ENCODE measurements at regions not wholly inside any gene's neighbourhood (a gene's known extent, or its start where the extent isn't known, plus 50 kb on each side); places are given as distances from the start of the nearest gene placed in this dataset.

DNA sequence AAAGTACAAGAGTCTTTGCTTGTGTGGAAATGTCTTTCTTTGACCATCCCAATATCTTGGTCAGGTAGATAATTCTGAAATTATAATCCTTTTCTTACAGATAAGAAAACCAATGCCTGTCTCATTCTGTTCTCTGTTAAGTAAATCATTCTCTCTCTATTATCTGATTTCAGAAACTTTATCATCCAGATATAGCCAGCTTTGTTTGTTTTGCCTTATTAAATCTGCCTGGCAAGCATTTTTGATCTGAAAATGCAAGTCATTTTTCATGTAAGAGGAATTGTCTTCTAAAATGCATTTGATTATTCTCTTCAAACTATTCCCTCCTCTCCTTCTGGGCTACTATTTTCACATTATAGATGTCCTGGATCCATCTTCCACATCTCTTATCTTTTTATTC lies 625.5 kb downstream of the CCDC171 start:
- DNase-seq: no peak
- Mint-ChIP-seq H3K27me3 (ENCODE audit: low read depth, poor library complexity) (peaks cover 20% of the 10 kb centered on the region), H3K36me3 (ENCODE audit: low read depth) (no peaks in the 10 kb centered on the region), H3K4me3 (no peak overlapping the region), H3K27ac (no peak overlapping the region), H3K9me3 (no peaks in the 10 kb centered on the region), H3K4me1 (peaks cover 15% of the 10 kb centered on the region)
- TF ChIP-seq, protein P1, sequence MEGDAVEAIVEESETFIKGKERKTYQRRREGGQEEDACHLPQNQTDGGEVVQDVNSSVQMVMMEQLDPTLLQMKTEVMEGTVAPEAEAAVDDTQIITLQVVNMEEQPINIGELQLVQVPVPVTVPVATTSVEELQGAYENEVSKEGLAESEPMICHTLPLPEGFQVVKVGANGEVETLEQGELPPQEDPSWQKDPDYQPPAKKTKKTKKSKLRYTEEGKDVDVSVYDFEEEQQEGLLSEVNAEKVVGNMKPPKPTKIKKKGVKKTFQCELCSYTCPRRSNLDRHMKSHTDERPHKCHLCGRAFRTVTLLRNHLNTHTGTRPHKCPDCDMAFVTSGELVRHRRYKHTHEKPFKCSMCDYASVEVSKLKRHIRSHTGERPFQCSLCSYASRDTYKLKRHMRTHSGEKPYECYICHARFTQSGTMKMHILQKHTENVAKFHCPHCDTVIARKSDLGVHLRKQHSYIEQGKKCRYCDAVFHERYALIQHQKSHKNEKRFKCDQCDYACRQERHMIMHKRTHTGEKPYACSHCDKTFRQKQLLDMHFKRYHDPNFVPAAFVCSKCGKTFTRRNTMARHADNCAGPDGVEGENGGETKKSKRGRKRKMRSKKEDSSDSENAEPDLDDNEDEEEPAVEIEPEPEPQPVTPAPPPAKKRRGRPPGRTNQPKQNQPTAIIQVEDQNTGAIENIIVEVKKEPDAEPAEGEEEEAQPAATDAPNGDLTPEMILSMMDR (IDR thresholded peaks at IDR 0.05): no peak

DNA sequence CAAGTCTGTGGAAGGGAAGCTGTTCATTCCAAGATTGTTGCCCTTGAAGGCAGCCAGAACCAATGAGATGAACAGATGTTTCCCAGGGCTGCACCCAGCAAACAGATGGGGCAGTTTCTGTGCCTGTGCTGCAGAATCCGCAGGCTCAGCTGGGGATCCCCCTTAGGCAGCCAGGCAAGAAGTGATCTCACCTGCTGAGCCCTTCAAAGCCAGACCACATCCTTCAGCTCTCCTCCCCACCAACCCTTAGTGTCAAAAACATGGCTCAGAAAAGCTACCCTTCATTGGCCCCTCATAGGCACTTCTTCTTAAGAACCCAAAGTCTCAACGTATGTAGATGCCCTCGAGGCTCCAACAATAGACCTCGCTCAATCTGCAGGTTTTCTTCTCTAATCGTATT lies 626.7 kb downstream of the CCDC171 start:
- no peaks in the 10 kb centered on the region for H3K9me3 Mint-ChIP-seq
- H3K4me1 Mint-ChIP-seq: peaks cover 3% of the 10 kb centered on the region
- no peak overlapping the region for H3K27ac Mint-ChIP-seq
- TF ChIP-seq, protein P1 (IDR thresholded peaks at IDR 0.05): no peak
- H3K4me3 Mint-ChIP-seq: no peak overlapping the region
- H3K36me3 Mint-ChIP-seq (ENCODE audit: low read depth): no peaks in the 10 kb centered on the region
- peaks cover 15% of the 10 kb centered on the region for H3K27me3 Mint-ChIP-seq (ENCODE audit: low read depth, poor library complexity)
- DNase-seq: no peak

DNA sequence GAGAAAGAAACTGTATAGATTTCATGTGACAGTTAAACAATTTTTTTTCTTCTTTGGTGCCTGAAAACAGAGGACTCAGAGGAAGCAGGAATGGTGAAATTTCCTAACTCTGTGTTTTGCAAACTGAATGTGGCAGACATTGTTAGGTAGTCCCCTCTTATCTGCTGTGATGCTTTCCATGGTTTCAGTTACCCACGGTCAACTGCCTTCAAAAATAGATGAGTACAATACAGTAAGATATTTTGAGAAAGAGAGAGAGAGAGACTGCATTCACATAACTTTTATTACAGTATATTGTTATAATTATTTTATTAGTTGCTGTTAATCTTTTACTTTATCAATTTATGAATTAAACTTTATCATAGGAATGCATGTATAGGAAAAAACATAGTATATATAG lies 627.2 kb downstream of the CCDC171 start:
- no peaks in the 10 kb centered on the region for H3K9me3 Mint-ChIP-seq
- no peak overlapping the region for H3K4me3 Mint-ChIP-seq
- TF ChIP-seq, protein P1 (IDR thresholded peaks at IDR 0.05): no peak

DNA sequence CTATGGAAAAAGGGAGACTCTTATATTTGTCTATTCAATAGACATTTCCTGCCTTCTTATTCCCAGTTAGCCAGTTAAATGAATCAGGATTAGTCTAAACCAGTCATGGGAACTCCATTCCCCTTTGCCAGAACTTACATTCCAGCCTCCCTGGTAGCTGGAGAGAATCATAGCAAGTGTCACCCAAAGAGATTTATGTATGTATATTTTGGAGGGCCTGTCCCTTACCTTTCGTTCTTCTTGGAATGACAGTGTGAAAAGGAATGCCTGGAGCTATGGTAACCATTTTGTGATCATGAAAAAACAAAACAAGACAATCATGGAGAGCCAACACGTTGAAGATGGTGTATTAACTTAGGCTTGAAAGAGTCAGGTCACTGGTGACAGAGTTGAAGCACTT lies 627.7 kb downstream of the CCDC171 start:
- H3K4me3 Mint-ChIP-seq: no peak overlapping the region
- TF ChIP-seq, protein P1 (IDR thresholded peaks at IDR 0.05): no peak
- H3K9me3 Mint-ChIP-seq: no peaks in the 10 kb centered on the region
- no peak overlapping the region for H3K27ac Mint-ChIP-seq
- DNase-seq: no peak
- no peaks in the 10 kb centered on the region for H3K36me3 Mint-ChIP-seq (ENCODE audit: low read depth)
- H3K4me1 Mint-ChIP-seq: no peaks in the 10 kb centered on the region
- peaks cover 12% of the 10 kb centered on the region for H3K27me3 Mint-ChIP-seq (ENCODE audit: low read depth, poor library complexity)

More for the DNA sequence above, 627.2 kb downstream of the CCDC171 start:
- Mint-ChIP-seq H3K27ac (no peak overlapping the region), H3K4me1 (no peaks in the 10 kb centered on the region), H3K36me3 (ENCODE audit: low read depth) (no peaks in the 10 kb centered on the region), H3K27me3 (ENCODE audit: low read depth, poor library complexity) (peaks cover 15% of the 10 kb centered on the region)
- DNase-seq: no peak

DNA sequence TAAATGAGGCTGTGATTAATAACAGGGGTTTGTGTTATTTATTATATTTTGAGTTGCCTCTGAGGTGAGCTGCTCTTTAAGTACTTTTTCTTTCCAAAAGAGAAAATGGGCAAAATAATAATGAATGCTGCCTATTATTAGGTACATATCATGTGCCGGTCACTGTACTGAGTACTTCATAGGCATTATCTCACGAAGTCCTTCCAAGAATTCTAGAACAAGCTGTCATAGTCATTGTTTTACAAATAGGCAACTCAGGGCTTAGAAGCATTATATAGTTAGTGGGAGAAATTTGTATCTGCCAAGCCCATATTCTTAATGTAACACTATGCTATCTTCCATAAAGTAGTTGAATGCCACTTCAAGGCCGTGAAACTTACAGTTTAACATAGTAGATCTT lies 628.7 kb downstream of the CCDC171 start:
- no peak overlapping the region for H3K27ac Mint-ChIP-seq
- no peak overlapping the region for H3K4me3 Mint-ChIP-seq
- peaks cover 5% of the 10 kb centered on the region for H3K9me3 Mint-ChIP-seq
- TF ChIP-seq, protein P1 (IDR thresholded peaks at IDR 0.05): no peak
- no peaks in the 10 kb centered on the region for H3K4me1 Mint-ChIP-seq
- DNase-seq: no peak
- H3K36me3 Mint-ChIP-seq (ENCODE audit: low read depth): no peaks in the 10 kb centered on the region
- H3K27me3 Mint-ChIP-seq (ENCODE audit: low read depth, poor library complexity): peaks cover 12% of the 10 kb centered on the region

- Mint-ChIP-seq H3K9me3 (peaks cover 7% of the 10 kb centered on the region), H3K4me3 (no peak overlapping the region), H3K27me3 (ENCODE audit: low read depth, poor library complexity) (peaks cover 12% of the 10 kb centered on the region), H3K4me1 (no peaks in the 10 kb centered on the region), H3K36me3 (ENCODE audit: low read depth) (no peaks in the 10 kb centered on the region), H3K27ac (no peak overlapping the region)
- TF ChIP-seq, protein P1 (IDR thresholded peaks at IDR 0.05): no peak
- no peak for DNase-seq
These were observed 629.9 kb downstream of the CCDC171 start for GRCh38 chr9:16182784-16183183.

Measured in nephron progenitor cell (in vitro differentiated cells).